ENCODE measurements at regions not wholly inside any gene's neighbourhood (a gene's known extent, or its start where the extent isn't known, plus 50 kb on each side); places are given as distances from the start of the nearest gene placed in this dataset.
"Not testable (repeated sequence)": the region's sequence is repeated elsewhere in the genome, so short reads cannot be mapped to it uniquely, and the experiment has no call there.

DNA sequence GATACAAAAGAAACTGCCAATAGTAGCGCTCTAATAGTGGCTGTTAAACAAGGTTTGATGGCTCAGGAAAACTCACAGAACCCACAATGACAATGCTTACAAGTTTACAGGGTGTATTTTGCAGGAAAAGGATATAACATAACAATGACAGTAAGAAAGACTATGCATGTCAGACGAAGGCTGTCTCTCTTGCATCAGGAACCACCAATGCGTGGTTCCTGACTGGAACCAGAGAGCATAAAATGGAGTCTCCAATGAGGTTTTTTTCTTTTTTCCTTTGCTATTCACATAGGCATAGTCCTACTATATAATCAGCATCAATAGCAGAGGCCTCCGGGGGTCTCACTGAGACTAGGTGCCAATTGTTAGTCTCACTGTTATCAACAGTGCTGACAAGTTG is 120.4 kb upstream of the STEAP1 start:
- Mint-ChIP-seq H3K36me3 (no peaks in the 10 kb centered on the region), H3K27ac (no peak overlapping the region), H3K9me3 (peaks cover 0 to 7% of the 10 kb centered on the region in 2 donors)
- no peak for ATAC-seq
- no peak for DNase-seq (ENCODE audit: low spot score in 2 of 2)

DNA sequence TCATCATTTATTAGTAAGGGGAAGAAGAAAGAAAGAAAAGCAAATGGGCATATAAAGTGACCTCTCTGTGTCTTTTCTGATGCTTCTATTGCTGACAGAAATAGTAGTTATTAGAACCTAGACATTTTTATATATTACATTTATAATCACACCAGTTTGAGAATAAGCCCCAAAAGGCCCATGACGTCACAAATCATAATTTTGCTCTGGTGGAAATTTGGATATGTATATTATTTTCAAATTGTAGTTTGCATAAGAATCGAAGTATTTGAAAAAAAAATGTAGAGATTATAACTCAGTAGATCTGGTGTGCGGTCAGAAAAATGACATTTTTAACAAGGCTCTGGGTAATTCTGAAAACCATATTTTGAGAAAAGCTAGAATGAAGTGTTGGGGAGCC is 101.2 kb upstream of the STEAP1 start:
- no peaks in the 10 kb centered on the region for H3K36me3 Mint-ChIP-seq
- no peak for DNase-seq (ENCODE audit: low spot score in 2 of 2)
- H3K27ac Mint-ChIP-seq: no peak overlapping the region
- no peak for ATAC-seq
- H3K9me3 Mint-ChIP-seq: peaks cover 8 to 9% of the 10 kb centered on the region in 2 donors

DNA sequence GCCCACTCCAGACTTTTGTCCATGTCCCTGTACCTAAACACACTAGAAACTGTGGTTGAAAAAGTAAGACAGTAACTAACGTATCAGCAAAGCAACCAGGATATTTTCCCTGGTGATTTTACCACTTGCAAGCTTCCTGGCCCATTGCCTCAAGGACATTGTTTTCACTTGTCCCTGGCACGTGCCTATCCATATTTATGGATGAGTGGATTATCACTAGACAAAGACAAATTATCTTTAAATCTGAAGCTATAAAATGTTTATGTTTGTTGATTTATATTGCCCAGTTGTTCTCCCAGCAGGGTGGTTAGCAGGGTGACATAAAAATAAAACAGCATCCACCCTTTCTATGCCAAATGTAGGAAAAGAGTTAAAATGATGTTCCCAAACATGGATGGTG is 93.2 kb upstream of the STEAP1 start:
- no peaks in the 10 kb centered on the region for H3K36me3 Mint-ChIP-seq
- H3K27ac Mint-ChIP-seq: no peak overlapping the region
- ATAC-seq (no peak), DNase-seq (ENCODE audit: low spot score in 2 of 2) (no peak)
- H3K9me3 Mint-ChIP-seq: no peaks in the 10 kb centered on the region

DNA sequence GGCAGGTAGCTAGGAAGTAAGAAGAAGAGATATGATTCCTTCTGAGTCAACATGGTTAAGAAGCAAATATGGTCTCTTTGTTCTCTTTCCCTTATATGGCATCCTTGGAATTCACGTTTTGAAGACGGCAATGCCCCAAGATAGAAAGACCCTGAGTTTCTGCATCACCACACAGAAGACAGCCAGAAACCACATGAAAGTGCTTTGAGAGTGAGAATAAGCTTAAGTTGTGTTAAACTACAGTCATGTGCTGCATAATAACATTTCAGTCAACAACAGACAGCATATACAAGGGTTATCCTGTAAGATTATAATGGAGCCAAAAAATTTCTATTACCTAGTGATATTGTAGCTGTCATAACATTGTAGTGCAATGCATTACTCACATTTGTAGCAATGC is 89.9 kb upstream of the STEAP1 start:
- no peaks in the 10 kb centered on the region for H3K9me3 Mint-ChIP-seq
- H3K36me3 Mint-ChIP-seq: no peaks in the 10 kb centered on the region
- DNase-seq (ENCODE audit: low spot score in 2 of 2) (no peak), ATAC-seq (no peak)
- no peak overlapping the region for H3K27ac Mint-ChIP-seq

DNA sequence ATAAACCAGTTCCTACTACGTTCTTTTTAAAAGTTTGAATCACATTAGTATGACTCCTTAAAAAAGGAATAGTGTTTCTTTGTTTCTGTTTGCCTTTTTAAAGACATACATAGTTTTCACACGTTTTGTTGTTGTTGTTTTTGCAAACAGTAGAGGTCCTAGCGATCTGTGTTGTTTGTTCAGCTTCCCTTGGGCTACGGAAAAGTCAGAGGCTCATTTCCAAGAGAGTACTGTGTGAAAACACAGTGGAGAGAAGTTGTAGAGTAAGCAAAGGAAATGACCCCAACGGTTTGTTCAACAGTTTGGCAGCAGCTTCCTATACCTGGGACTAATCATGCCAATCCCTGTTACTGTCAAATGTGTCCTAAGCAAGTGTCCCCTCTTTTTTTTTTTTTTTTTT is 87.1 kb upstream of the STEAP1 start:
- DNase-seq (ENCODE audit: low spot score in 2 of 2): no peak
- H3K27ac Mint-ChIP-seq: no peak overlapping the region
- no peak for ATAC-seq
- H3K36me3 Mint-ChIP-seq: no peaks in the 10 kb centered on the region
- H3K9me3 Mint-ChIP-seq: peaks cover 3 to 7% of the 10 kb centered on the region in 2 donors

DNA sequence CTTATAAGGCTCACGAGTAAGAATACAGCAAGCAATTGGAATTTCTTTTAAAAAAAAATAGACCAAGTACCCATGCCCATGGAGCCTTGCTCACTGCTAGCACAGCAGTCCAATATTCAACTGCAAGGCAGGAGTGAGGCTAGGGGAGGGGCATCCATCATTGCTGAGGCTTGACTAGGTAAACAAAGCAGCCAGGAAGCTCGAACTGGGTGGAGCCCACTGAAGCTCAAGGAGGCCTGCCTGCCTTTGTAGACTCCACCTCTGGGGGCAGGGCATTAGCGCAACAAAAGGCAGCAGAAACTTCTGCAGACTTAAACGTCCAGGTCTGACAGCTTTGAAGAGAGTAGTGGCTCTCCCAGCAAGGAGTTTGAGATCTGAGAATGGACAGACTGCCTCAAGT is 84.0 kb upstream of the STEAP1 start:
- not testable (repeated sequence) for DNase-seq (ENCODE audit: low spot score in 2 of 2); ATAC-seq; H3K36me3 Mint-ChIP-seq; H3K27ac Mint-ChIP-seq
- H3K9me3 Mint-ChIP-seq: peaks cover 11 to 15% of the 10 kb centered on the region in 2 donors

DNA sequence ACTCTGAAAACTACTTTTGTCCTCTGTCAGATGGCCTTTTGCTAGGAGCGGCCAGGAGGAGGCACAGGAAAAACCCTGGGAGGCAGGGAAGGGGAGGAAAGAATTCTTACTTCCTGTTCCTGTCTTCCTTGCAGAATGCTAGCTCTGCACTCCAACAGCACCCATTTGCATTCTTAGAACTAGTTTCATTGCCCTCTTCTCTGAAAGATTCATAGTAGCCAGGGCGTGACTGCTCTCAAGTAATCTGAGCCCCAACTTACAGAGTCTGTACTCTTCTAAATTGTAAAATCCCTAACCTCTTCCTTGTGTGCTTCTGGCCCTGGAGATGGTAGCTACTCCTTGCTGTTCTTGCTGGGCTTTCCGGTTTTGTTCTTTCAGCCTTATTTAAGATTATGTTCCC is 75.3 kb upstream of the STEAP1 start:
- H3K27ac Mint-ChIP-seq: no peak overlapping the region
- H3K9me3 Mint-ChIP-seq: peaks cover 0 to 9% of the 10 kb centered on the region in 2 donors

DNA sequence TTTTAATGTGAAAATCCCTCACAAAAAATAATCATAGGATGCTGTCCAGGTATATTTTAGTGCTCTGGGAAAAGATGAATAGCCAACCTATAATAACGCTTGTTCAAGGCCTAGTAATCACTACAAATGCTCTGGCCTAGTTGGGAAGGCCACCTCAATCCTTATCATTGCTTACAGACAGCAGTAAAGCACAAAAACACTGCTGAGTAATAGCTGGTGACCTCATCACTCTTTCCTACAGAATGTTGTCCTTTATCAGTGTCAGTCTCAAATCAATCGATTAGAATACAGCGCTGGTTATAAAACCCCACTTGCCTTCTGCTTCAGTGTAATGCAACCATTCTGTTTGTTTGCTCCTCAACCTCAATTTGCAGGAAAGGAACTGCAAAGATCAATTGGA is 72.6 kb upstream of the STEAP1 start:
- H3K9me3 Mint-ChIP-seq: no peaks in the 10 kb centered on the region
- ATAC-seq: no peak
- H3K36me3 Mint-ChIP-seq: no peaks in the 10 kb centered on the region
- H3K27ac Mint-ChIP-seq: no peak overlapping the region
- DNase-seq (ENCODE audit: low spot score in 2 of 2): no peak

More for the DNA sequence above, 75.3 kb upstream of the STEAP1 start:
- ATAC-seq: no peak
- H3K36me3 Mint-ChIP-seq: no peaks in the 10 kb centered on the region
- DNase-seq (ENCODE audit: low spot score in 2 of 2): no peak

DNA sequence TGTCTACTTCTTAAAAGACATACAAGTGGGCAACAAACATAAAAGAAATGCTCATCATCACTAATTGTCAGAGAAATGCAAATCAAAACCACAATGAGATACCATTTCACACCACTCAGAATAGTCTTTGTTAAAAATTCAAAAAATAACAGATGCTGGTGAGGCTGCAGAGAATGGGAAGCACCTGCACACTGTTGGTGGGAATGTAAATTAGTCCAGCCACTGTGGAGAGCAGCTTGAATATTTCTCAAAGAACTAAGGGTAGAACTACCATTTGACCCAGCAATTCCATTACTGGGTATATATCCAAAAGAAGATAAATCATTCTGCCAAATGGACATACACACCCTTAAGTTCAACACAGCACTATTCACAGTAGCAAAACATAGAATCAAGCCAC is 61.8 kb upstream of the STEAP1 start:
- Mint-ChIP-seq H3K9me3 (peaks cover 0 to 4% of the 10 kb centered on the region in 2 donors), H3K27ac (no peak overlapping the region), H3K36me3 (no peaks in the 10 kb centered on the region)
- ATAC-seq: no peak
- no peak for DNase-seq (ENCODE audit: low spot score in 2 of 2)

DNA sequence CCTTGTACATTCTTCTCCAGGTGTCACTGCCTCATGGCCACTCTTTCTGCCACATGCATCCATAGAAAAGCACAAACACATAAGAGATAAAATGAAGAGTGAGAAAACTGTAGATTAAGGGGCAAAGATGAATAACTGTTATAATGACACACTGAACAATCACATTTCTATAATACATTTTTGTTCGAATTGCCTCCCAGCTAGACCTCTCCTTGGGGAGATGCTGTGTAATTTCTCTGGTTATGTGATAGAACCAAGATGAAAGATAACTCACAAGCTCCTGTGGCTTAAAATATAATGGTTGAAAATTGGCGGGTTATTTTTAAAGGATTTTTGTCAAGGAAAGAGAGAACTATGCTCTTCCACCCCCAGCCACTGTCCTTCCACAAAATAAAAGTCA is 60.2 kb upstream of the STEAP1 start:
- DNase-seq (ENCODE audit: low spot score in 2 of 2) (no peak), ATAC-seq (no peak)
- H3K9me3 Mint-ChIP-seq: peaks cover 0 to 4% of the 10 kb centered on the region in 2 donors
- H3K27ac Mint-ChIP-seq: no peak overlapping the region
- no peaks in the 10 kb centered on the region for H3K36me3 Mint-ChIP-seq

Measured in activated naive CD4-positive, alpha-beta T cell treated with anti-CD3 and anti-CD28 coated beads, Interleukin-2, amount 50 U/mL, for 72 hours (primary cell).